Smooth muscle cell (in vitro differentiated cells): ENCODE measurements at regions not wholly inside any gene's neighbourhood (a gene's known extent, or its start where the extent isn't known, plus 50 kb on each side); places are given as distances from the start of the nearest gene placed in this dataset.
A peak's percentile ranks its signal among the peaks of the same experiment; 100 is the strongest.

Source experiments
- DNase-seq: peaks from one replicate; lab custom pipeline; 2025; ENCODE audit not compliant: unreplicated experiment; lab: John Stamatoyannopoulos, UW
- H2AFZ ChIP-seq: fragments of 200-600 bp; sonication (generic); 2 replicates; pipeline ENCODE4 v1.6.0; 2016; ENCODE audit warnings: antibody characterized with exemption, low read depth, mild to moderate bottlenecking
- H3F3A ChIP-seq: fragments of 200-600 bp; sonication (generic); 2 replicates; pipeline ENCODE4 v1.6.0; 2017; ENCODE audit warnings: antibody characterized with exemption, low read depth
- H3K27ac ChIP-seq: fragments of 200-600 bp; sonication (generic); 2 replicates; pipeline ENCODE4 v1.5.1; 2016; ENCODE audit warnings: low read depth, mild to moderate bottlenecking
- H3K27me3 ChIP-seq: fragments of 200-600 bp; sonication (generic); 2 replicates; pipeline ENCODE4 v1.6.1; 2016; ENCODE audit warnings: low read depth, mild to moderate bottlenecking
- H3K36me3 ChIP-seq: fragments of 200-600 bp; sonication (generic); 2 replicates; pipeline ENCODE4 v1.5.1; 2016; ENCODE audit warnings: low read depth
- H3K4me1 ChIP-seq: fragments of 200-600 bp; sonication (generic); 2 replicates; pipeline ENCODE4 v1.5.1; 2016; ENCODE audit warnings: low read depth
- H3K4me2 ChIP-seq: fragments of 200-600 bp; sonication (generic); 2 replicates; pipeline ENCODE4 v1.6.0; 2016; ENCODE audit warnings: mild to moderate bottlenecking
- H3K4me3 ChIP-seq: fragments of 200-600 bp; sonication (generic); 2 replicates; pipeline ENCODE4 v1.5.1; 2016; ENCODE audit warnings: mild to moderate bottlenecking
- H3K79me2 ChIP-seq: fragments of 200-600 bp; sonication (generic); 2 replicates; pipeline ENCODE4 v1.6.0; 2016; ENCODE audit warnings: low read depth, mild to moderate bottlenecking
- H3K9ac ChIP-seq: fragments of 200-600 bp; sonication (generic); 2 replicates; pipeline ENCODE4 v1.6.0; 2016; ENCODE audit warnings: low read depth
- H3K9me3 ChIP-seq: fragments of 200-600 bp; sonication (generic); replicated peaks from 2 replicates; pipeline ENCODE4 v1.5.1; 2016; ENCODE audit warnings: low read depth
- H4K20me1 ChIP-seq: fragments of 200-600 bp; sonication (generic); 2 replicates; pipeline ENCODE4 v1.6.0; 2016; ENCODE audit warnings: low read depth
- WGBS: methylation state at CpG from one replicate; pipeline ENCODE4 v1.1.7; 2016; ENCODE audit warnings: low lambda C conversion rate; 5-methylcytosine and 5-hydroxymethylcytosine counted together
- TF ChIP-seq, protein P1 (sequence below): fragments of 200-600 bp; sonication (generic); IDR thresholded peaks from 2 replicates; pipeline ENCODE4 v1.5.1; 2017; ENCODE audit warnings: borderline replicate concordance, mild to moderate bottlenecking, antibody characterized with exemption; ENCODE audit not compliant: insufficient read depth, poor library complexity, severe bottlenecking

DNA sequence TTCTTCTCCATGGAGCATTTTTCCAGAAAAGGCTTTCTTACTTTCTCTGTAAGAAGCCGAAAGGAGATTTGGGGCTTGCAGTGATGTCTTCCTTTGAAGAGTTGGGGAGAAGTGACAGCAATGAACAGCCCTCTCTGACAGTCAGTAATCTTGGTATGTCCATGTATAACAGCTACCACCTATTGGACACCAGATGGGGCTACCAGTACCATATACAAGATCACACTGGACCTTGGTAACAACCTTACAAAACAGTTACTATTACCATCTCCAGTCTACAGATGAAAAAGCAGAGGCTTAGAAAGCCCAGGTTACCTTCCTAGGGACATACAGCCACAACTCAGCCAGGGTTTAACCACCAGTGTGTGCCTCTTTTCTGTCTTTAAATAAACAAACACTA is 272.7 kb upstream of the TRPC7 start:
- no peak for DNase-seq
- Histone ChIP-seq H3K79me2 (no peaks in the 10 kb centered on the region), H3K4me2 (no peak overlapping the region), H2AFZ (no peak overlapping the region), H3F3A (no peaks in the 10 kb centered on the region), H3K27ac (no peak overlapping the region), H3K4me1 (no peaks in the 10 kb centered on the region), H3K27me3 (no peaks in the 10 kb centered on the region), H3K36me3 (no peaks in the 10 kb centered on the region), H3K9ac (no peak overlapping the region), H3K9me3 (no peaks in the 10 kb centered on the region), H3K4me3 (no peak overlapping the region), H4K20me1 (no peaks in the 10 kb centered on the region)
- WGBS: 100% methylated on average over 1 of the region's 1 CpG
- TF ChIP-seq, protein P1, sequence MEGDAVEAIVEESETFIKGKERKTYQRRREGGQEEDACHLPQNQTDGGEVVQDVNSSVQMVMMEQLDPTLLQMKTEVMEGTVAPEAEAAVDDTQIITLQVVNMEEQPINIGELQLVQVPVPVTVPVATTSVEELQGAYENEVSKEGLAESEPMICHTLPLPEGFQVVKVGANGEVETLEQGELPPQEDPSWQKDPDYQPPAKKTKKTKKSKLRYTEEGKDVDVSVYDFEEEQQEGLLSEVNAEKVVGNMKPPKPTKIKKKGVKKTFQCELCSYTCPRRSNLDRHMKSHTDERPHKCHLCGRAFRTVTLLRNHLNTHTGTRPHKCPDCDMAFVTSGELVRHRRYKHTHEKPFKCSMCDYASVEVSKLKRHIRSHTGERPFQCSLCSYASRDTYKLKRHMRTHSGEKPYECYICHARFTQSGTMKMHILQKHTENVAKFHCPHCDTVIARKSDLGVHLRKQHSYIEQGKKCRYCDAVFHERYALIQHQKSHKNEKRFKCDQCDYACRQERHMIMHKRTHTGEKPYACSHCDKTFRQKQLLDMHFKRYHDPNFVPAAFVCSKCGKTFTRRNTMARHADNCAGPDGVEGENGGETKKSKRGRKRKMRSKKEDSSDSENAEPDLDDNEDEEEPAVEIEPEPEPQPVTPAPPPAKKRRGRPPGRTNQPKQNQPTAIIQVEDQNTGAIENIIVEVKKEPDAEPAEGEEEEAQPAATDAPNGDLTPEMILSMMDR: peak; percentile 5

DNA sequence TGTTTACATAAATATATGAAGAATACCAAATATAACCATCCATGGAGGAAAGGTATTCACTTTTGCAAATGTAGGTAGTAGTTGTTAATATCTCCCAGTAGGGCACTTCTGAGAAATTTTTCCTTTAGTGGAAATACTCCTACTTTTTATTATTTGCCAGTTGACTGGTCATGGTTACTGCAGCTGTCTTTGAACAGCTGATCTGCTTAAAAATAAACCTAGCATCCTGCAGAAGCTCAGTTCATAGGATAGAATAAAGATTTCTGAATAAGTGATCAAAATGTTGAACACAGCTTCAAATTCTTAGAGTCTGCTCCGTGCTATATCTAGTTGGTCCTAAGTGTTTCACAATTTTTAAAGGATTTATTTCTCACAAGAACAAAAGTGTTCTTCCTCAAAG is 270.7 kb upstream of the TRPC7 start:
- H3K4me1 ChIP-seq: no peaks in the 10 kb centered on the region
- 100% methylated on average over 1 of the region's 1 CpG for WGBS
- DNase-seq: no peak

GRCh38 chr5:136631186-136631585 is 265.8 kb upstream of the TRPC7 start:
- no peaks in the 10 kb centered on the region for H3K36me3 ChIP-seq
- WGBS: 24% methylated on average over 1 of the region's 1 CpG
- TF ChIP-seq, protein P1: no peak
- H3K27me3 ChIP-seq: no peaks in the 10 kb centered on the region
- no peaks in the 10 kb centered on the region for H3K79me2 ChIP-seq
- no peaks in the 10 kb centered on the region for H3K9me3 ChIP-seq
- no peak overlapping the region for H3K9ac ChIP-seq
- no peak overlapping the region for H3K4me3 ChIP-seq
- peak overlapping the region; percentile 14 for H3K4me2 ChIP-seq
- no peak for DNase-seq
- H4K20me1 ChIP-seq: no peaks in the 10 kb centered on the region
- no peak overlapping the region for H3K27ac ChIP-seq
- H3F3A ChIP-seq: no peaks in the 10 kb centered on the region
- H2AFZ ChIP-seq: no peak overlapping the region
- no peaks in the 10 kb centered on the region for H3K4me1 ChIP-seq

More for the DNA sequence above, 270.7 kb upstream of the TRPC7 start:
- H4K20me1 ChIP-seq: no peaks in the 10 kb centered on the region
- H2AFZ ChIP-seq: no peak overlapping the region
- no peaks in the 10 kb centered on the region for H3K36me3 ChIP-seq
- H3F3A ChIP-seq: no peaks in the 10 kb centered on the region
- H3K27ac ChIP-seq: no peak overlapping the region
- H3K9me3 ChIP-seq: no peaks in the 10 kb centered on the region
- no peak overlapping the region for H3K4me2 ChIP-seq
- no peak overlapping the region for H3K4me3 ChIP-seq
- H3K9ac ChIP-seq: no peak overlapping the region
- no peaks in the 10 kb centered on the region for H3K27me3 ChIP-seq
- H3K79me2 ChIP-seq: no peaks in the 10 kb centered on the region
- TF ChIP-seq, protein P1: no peak

DNA sequence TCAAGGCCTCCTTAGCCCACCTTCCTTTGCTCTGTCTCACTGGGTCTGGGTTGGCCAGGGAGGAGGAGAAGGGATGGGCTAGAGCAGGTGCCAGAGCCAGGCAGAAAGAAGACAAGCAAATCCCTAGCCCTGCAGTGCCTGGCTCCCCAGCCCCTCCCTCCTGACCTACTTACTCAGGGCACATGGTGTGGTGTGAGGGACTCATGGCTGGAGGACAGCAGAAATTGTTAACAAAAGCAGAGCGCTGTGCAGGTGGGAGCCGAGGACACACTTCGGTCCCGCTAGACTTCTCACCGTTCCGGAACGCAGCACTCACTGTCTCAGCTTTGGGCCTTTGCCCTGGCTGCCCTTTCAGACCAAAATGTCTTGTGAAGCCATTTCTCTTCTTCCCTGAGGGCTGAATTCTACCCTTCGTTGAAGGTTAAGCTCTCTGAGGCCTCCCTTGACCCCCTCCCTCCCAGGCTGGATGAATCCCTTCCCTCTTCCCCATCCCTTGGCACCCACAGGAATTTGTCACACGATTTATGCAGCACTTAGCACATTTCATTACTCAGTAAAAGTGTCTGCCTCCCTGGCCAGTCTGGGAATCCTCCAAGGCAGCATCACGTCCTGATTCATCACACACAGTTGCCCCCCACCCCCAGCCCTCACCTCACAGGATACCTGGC is 263.9 kb upstream of the TRPC7 start:
- Histone ChIP-seq H3K4me2 (no peak overlapping the region), H2AFZ (no peak overlapping the region), H3K4me1 (no peaks in the 10 kb centered on the region), H3K27ac (no peak overlapping the region), H3K36me3 (no peaks in the 10 kb centered on the region), H3K9ac (no peak overlapping the region), H3K79me2 (no peaks in the 10 kb centered on the region), H3K9me3 (no peaks in the 10 kb centered on the region), H3K4me3 (no peak overlapping the region), H4K20me1 (no peaks in the 10 kb centered on the region), H3F3A (no peaks in the 10 kb centered on the region), H3K27me3 (no peaks in the 10 kb centered on the region)
- TF ChIP-seq, protein P1: no peak
- WGBS: 67% methylated on average over 10 of the region's 10 CpGs
- DNase-seq: no peak
